HEK293 (cell line): ENCODE measurements at regions not wholly inside any gene's neighbourhood (a gene's known extent, or its start where the extent isn't known, plus 50 kb on each side); places are given as distances from the start of the nearest gene placed in this dataset.

Source experiments
- CTCF ChIA-PET: fragments of 350-600 bp; formaldehyde crosslinking; extraction: SDS; loops from one replicate; lab custom pipeline; 2021; ENCODE audit warnings: antibody characterized with exemption; lab: Yijun Ruan, JAX
- POLR2A ChIA-PET: fragments of 300-600 bp; formaldehyde crosslinking; extraction: SDS; loops from one replicate; lab custom pipeline; 2020; ENCODE audit warnings: antibody characterized with exemption, inconsistent platforms; lab: Yijun Ruan, JAX
- H3K27ac ChIP-seq: fragments of 200-500 bp; sonication (Bioruptor generic); 2 replicates; pipeline ENCODE4 v1.5.1; 2014; ENCODE audit warnings: low read depth, low read length, control low read depth, inconsistent platforms; ENCODE audit errors: extremely low read depth
- H3K36me3 ChIP-seq, 2 experiments: fragments of 200-500 bp in 1 of 2; sonication (Bioruptor generic) in 1 of 2; 1 replicate in 1 of 2; 2 replicates in 1 of 2; pipeline ENCODE4 v1.5.1; 2014 to 2017; ENCODE audit warnings: inconsistent platforms in 2 of 2, low read length in 2 of 2; ENCODE audit not compliant: control insufficient read depth in 2 of 2, insufficient read depth in 1 of 2
- H3K4me1 ChIP-seq: fragments of 200-500 bp; sonication (Bioruptor generic); 2 replicates; pipeline ENCODE4 v1.5.1; 2014; ENCODE audit warnings: mild to moderate bottlenecking, low read length, inconsistent platforms; ENCODE audit not compliant: control insufficient read depth, insufficient read depth
- H3K4me3 ChIP-seq: 2 replicates; pipeline ENCODE4 v1.5.1; 2011; ENCODE audit warnings: low read depth, mild to moderate bottlenecking, control low read depth, low read length, moderate library complexity
- H3K9me3 ChIP-seq: fragments of 200-500 bp; sonication (Bioruptor generic); 2 replicates; pipeline ENCODE4 v1.5.1; 2014; ENCODE audit warnings: low read depth, low read length, inconsistent platforms; ENCODE audit not compliant: control insufficient read depth, insufficient read depth
- IKZF3 ChIP-seq: fragments of 450-650 bp; IDR thresholded peaks from 2 replicates; pipeline ENCODE4 v1.5.0; 2018; ENCODE audit warnings: missing biosample characterization, mild to moderate bottlenecking, missing genetic modification characterization, moderate library complexity
- KLF1 ChIP-seq: fragments of 450-650 bp; formaldehyde crosslinking; IDR thresholded peaks from 2 replicates; pipeline ENCODE4 v1.5.1; 2016; ENCODE audit warnings: missing biosample characterization, missing genetic modification characterization
- KLF9 ChIP-seq: fragments of 450-650 bp; formaldehyde crosslinking; IDR thresholded peaks from 2 replicates; pipeline ENCODE4 v1.5.1; 2016; ENCODE audit warnings: missing biosample characterization, missing genetic modification characterization, low read depth
- MEIS1 ChIP-seq: sonication (generic); formaldehyde crosslinking; IDR thresholded peaks from 2 replicates; pipeline ENCODE4 v1.8.1; 2022; ENCODE audit warnings: missing genetic modification reagents, mild to moderate bottlenecking, borderline replicate concordance
- MYNN ChIP-seq: fragments of 450-650 bp; formaldehyde crosslinking; IDR thresholded peaks from 2 replicates; pipeline ENCODE4 v1.5.1; 2016; ENCODE audit warnings: missing biosample characterization, missing genetic modification characterization, borderline replicate concordance
- MZF1 ChIP-seq: fragments of 450-650 bp; formaldehyde crosslinking; IDR thresholded peaks from 2 replicates; pipeline ENCODE4 v1.5.1; 2017; ENCODE audit warnings: missing biosample characterization, missing genetic modification characterization, borderline replicate concordance
- REST ChIP-seq: fragments of 450-650 bp; formaldehyde crosslinking; IDR thresholded peaks from 2 replicates; pipeline ENCODE4 v1.5.1; 2016; ENCODE audit warnings: missing biosample characterization, missing genetic modification characterization
- SP3 ChIP-seq: fragments of 450-650 bp; formaldehyde crosslinking; IDR thresholded peaks from 2 replicates; pipeline ENCODE4 v1.5.1; 2016; ENCODE audit warnings: missing biosample characterization, missing genetic modification characterization
- ZEB2 ChIP-seq: fragments of 450-650 bp; formaldehyde crosslinking; IDR thresholded peaks from 2 replicates; pipeline ENCODE4 v1.5.1; 2016; ENCODE audit warnings: missing biosample characterization, missing genetic modification characterization
- ZNF221 ChIP-seq: fragments of 450-650 bp; formaldehyde crosslinking; IDR thresholded peaks from 2 replicates; pipeline ENCODE4 v1.5.1; 2017; ENCODE audit warnings: missing biosample characterization, missing genetic modification characterization, borderline replicate concordance
- ZNF350 ChIP-seq: fragments of 450-650 bp; formaldehyde crosslinking; IDR thresholded peaks from 2 replicates; pipeline ENCODE4 v1.5.0; 2017; ENCODE audit warnings: missing biosample characterization, mild to moderate bottlenecking, missing genetic modification characterization
- ZNF391 ChIP-seq: fragments of 450-650 bp; formaldehyde crosslinking; IDR thresholded peaks from 2 replicates; pipeline ENCODE4 v1.5.1; 2016; ENCODE audit warnings: low read depth, missing biosample characterization, missing genetic modification characterization, borderline replicate concordance
- ZNF394 ChIP-seq: fragments of 450-650 bp; formaldehyde crosslinking; IDR thresholded peaks from 2 replicates; pipeline ENCODE4 v1.5.1; 2016; ENCODE audit warnings: missing biosample characterization, missing genetic modification characterization, mild to moderate bottlenecking, moderate library complexity, borderline replicate concordance
- ZNF623 ChIP-seq: fragments of 450-650 bp; formaldehyde crosslinking; IDR thresholded peaks from 2 replicates; pipeline ENCODE4 v1.5.1; 2016; ENCODE audit warnings: missing biosample characterization, missing genetic modification characterization
- ZNF701 ChIP-seq: fragments of 450-650 bp; formaldehyde crosslinking; IDR thresholded peaks from 2 replicates; pipeline ENCODE4 v1.5.1; 2016; ENCODE audit warnings: missing biosample characterization, missing genetic modification characterization
- ZNF792 ChIP-seq: fragments of 450-650 bp; formaldehyde crosslinking; IDR thresholded peaks from 2 replicates; pipeline ENCODE4 v1.5.1; 2016; ENCODE audit warnings: missing biosample characterization, missing genetic modification characterization
- ZSCAN23 ChIP-seq: fragments of 450-650 bp; formaldehyde crosslinking; IDR thresholded peaks from 2 replicates; pipeline ENCODE4 v1.5.1; 2016; ENCODE audit warnings: missing biosample characterization, missing genetic modification characterization
- TF ChIP-seq, protein P1 (sequence below): fragments of 450-650 bp; formaldehyde crosslinking; IDR thresholded peaks from 2 replicates; pipeline ENCODE4 v1.5.1; 2017; ENCODE audit warnings: missing biosample characterization, mild to moderate bottlenecking, missing genetic modification characterization, moderate library complexity
- TF ChIP-seq, protein P2 (sequence below): fragments of 450-650 bp; formaldehyde crosslinking; IDR thresholded peaks from 2 replicates; pipeline ENCODE4 v1.5.1; 2016; ENCODE audit warnings: missing biosample characterization, missing genetic modification characterization, borderline replicate concordance
- TF ChIP-seq, protein P3 (sequence below): fragments of 450-650 bp; formaldehyde crosslinking; IDR thresholded peaks from 2 replicates; pipeline ENCODE4 v1.5.1; 2017; ENCODE audit warnings: missing biosample characterization, missing genetic modification characterization

- TF ChIP-seq ZNF623 (tag by site-specific recombination) (no peak), KLF1 (tag by site-specific recombination) (no peak), REST (tag by site-specific recombination) (no peak)
Measured at GRCh38 chr16:85193115-85193493, 80.8 kb upstream of the CIBAR2 start (continued).

- Histone ChIP-seq H3K36me3 (peaks cover 0 to 5% of the 10 kb centered on the region in 2 experiments; a peak in 1 of 3 replicates), H3K4me1 (no peaks in the 10 kb centered on the region), H3K27ac (no peak overlapping the region), H3K9me3 (no peaks in the 10 kb centered on the region), H3K4me3 (no peak overlapping the region)
- ChIA-PET CTCF (interaction anchor here (1.0 kb wide), 1 partner anchor 59 kb away, joined by 4 read pairs; no protein-coding TSS in a partner anchor), POLR2A (no interaction called here)
- no peak for TF ChIP-seq MYNN (tag by site-specific recombination)
- TF ChIP-seq, protein P1, sequence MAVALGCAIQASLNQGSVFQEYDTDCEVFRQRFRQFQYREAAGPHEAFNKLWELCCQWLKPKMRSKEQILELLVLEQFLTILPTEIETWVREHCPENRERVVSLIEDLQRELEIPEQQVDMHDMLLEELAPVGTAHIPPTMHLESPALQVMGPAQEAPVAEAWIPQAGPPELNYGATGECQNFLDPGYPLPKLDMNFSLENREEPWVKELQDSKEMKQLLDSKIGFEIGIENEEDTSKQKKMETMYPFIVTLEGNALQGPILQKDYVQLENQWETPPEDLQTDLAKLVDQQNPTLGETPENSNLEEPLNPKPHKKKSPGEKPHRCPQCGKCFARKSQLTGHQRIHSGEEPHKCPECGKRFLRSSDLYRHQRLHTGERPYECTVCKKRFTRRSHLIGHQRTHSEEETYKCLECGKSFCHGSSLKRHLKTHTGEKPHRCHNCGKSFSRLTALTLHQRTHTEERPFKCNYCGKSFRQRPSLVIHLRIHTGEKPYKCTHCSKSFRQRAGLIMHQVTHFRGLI (tag by site-specific recombination), result no peak
- no peak for TF ChIP-seq ZSCAN23 (tag by site-specific recombination)
- no peak for TF ChIP-seq ZNF792
- TF ChIP-seq, protein P2, sequence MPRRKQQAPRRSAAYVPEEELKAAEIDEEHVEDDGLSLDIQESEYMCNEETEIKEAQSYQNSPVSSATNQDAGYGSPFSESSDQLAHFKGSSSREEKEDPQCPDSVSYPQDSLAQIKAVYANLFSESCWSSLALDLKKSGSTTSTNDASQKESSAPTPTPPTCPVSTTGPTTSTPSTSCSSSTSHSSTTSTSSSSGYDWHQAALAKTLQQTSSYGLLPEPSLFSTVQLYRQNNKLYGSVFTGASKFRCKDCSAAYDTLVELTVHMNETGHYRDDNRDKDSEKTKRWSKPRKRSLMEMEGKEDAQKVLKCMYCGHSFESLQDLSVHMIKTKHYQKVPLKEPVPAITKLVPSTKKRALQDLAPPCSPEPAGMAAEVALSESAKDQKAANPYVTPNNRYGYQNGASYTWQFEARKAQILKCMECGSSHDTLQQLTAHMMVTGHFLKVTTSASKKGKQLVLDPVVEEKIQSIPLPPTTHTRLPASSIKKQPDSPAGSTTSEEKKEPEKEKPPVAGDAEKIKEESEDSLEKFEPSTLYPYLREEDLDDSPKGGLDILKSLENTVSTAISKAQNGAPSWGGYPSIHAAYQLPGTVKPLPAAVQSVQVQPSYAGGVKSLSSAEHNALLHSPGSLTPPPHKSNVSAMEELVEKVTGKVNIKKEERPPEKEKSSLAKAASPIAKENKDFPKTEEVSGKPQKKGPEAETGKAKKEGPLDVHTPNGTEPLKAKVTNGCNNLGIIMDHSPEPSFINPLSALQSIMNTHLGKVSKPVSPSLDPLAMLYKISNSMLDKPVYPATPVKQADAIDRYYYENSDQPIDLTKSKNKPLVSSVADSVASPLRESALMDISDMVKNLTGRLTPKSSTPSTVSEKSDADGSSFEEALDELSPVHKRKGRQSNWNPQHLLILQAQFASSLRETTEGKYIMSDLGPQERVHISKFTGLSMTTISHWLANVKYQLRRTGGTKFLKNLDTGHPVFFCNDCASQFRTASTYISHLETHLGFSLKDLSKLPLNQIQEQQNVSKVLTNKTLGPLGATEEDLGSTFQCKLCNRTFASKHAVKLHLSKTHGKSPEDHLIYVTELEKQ, result no peak
- no peak for TF ChIP-seq REST (tag by site-specific recombination)
- no peak for TF ChIP-seq ZNF394 (tag by site-specific recombination)
- TF ChIP-seq ZNF701 (tag by site-specific recombination), result no peak
- TF ChIP-seq SP3 (tag by site-specific recombination), result no peak
- no peak for TF ChIP-seq ZEB2 (tag by site-specific recombination)
- no peak for TF ChIP-seq IKZF3
- no peak for TF ChIP-seq MZF1 (tag by site-specific recombination)
- TF ChIP-seq MEIS1 (CRISPR knock-in tag), result no peak
- TF ChIP-seq ZNF221 (tag by site-specific recombination), result no peak
- no peak for TF ChIP-seq ZNF350 (tag by site-specific recombination)
- TF ChIP-seq, protein P3, sequence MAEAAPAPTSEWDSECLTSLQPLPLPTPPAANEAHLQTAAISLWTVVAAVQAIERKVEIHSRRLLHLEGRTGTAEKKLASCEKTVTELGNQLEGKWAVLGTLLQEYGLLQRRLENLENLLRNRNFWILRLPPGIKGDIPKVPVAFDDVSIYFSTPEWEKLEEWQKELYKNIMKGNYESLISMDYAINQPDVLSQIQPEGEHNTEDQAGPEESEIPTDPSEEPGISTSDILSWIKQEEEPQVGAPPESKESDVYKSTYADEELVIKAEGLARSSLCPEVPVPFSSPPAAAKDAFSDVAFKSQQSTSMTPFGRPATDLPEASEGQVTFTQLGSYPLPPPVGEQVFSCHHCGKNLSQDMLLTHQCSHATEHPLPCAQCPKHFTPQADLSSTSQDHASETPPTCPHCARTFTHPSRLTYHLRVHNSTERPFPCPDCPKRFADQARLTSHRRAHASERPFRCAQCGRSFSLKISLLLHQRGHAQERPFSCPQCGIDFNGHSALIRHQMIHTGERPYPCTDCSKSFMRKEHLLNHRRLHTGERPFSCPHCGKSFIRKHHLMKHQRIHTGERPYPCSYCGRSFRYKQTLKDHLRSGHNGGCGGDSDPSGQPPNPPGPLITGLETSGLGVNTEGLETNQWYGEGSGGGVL (tag by site-specific recombination), result no peak
- no peak for TF ChIP-seq KLF9 (tag by site-specific recombination)
- no peak for TF ChIP-seq ZNF391 (tag by site-specific recombination)
Measured at GRCh38 chr16:85193876-85194275, 81.6 kb upstream of the CIBAR2 start.
